GM21723 (cell line): ENCODE measurements at regions not wholly inside any gene's neighbourhood (a gene's known extent, or its start where the extent isn't known, plus 50 kb on each side); places are given as distances from the start of the nearest gene placed in this dataset.
"Not testable (repeated sequence)": the region's sequence is repeated elsewhere in the genome, so short reads cannot be mapped to it uniquely, and the experiment has no call there.

Experiments
- ATAC-seq: cut with Tn5 transposase; IDR thresholded peaks from one replicate; pipeline ENCODE4 v1.9.1; 2021; ENCODE audit warnings: mild to moderate bottlenecking, moderate library complexity; ENCODE audit not compliant: unreplicated experiment

- peak; percentile 86 for ATAC-seq
Measured at GRCh38 chr4:123133397-123134050, 211.1 kb upstream of the NUDT6 start.

- ATAC-seq, result no peak
Measured at GRCh38 chr4:123144616-123145015, 222.2 kb upstream of the NUDT6 start.

- no peak for ATAC-seq
Measured at GRCh38 chr4:123158576-123158975, 236.2 kb upstream of the NUDT6 start.

- ATAC-seq, result no peak
Measured at GRCh38 chr4:123159479-123159878, 237.1 kb upstream of the NUDT6 start.

GRCh38 chr4:123162859-123163258 lies 233.7 kb upstream of the SPRY1 start:
- ATAC-seq, result no peak

- ATAC-seq, result no peak
Measured at GRCh38 chr4:123163501-123163900, 233.1 kb upstream of the SPRY1 start.

GRCh38 chr4:123166023-123166422 lies 230.6 kb upstream of the SPRY1 start:
- no peak for ATAC-seq

- no peak for ATAC-seq
Measured at GRCh38 chr4:123167931-123168330, 228.7 kb upstream of the SPRY1 start.

GRCh38 chr4:123168812-123169211 lies 227.8 kb upstream of the SPRY1 start:
- ATAC-seq, result no peak

GRCh38 chr4:123170843-123171242 lies 225.8 kb upstream of the SPRY1 start:
- no peak for ATAC-seq

- ATAC-seq, result no peak
Measured at GRCh38 chr4:123176605-123177004, 220.0 kb upstream of the SPRY1 start.

- ATAC-seq, result no peak
Measured at GRCh38 chr4:123182289-123182688, 214.3 kb upstream of the SPRY1 start.

- ATAC-seq, result no peak
Measured at GRCh38 chr4:123183308-123183707, 213.3 kb upstream of the SPRY1 start.

GRCh38 chr4:123183754-123184153 lies 212.8 kb upstream of the SPRY1 start:
- not testable (repeated sequence) for ATAC-seq

GRCh38 chr4:123186731-123187130 lies 209.9 kb upstream of the SPRY1 start:
- no peak for ATAC-seq

- no peak for ATAC-seq
Measured at GRCh38 chr4:123190176-123190575, 206.4 kb upstream of the SPRY1 start.

GRCh38 chr4:123191728-123192127 lies 204.9 kb upstream of the SPRY1 start:
- ATAC-seq, result no peak

- no peak for ATAC-seq
Measured at GRCh38 chr4:123193802-123194367, 202.7 kb upstream of the SPRY1 start.

- no peak for ATAC-seq
Measured at GRCh38 chr4:123198706-123199105, 197.9 kb upstream of the SPRY1 start.

GRCh38 chr4:123200051-123200940 lies 196.3 kb upstream of the SPRY1 start:
- no peak for ATAC-seq

- ATAC-seq, result no peak
Measured at GRCh38 chr4:123204737-123205136, 191.9 kb upstream of the SPRY1 start.

- ATAC-seq, result no peak
Measured at GRCh38 chr4:123206016-123206415, 190.6 kb upstream of the SPRY1 start.
